Kidney capillary endothelial cell (primary cell): ENCODE measurements at regions not wholly inside any gene's neighbourhood (a gene's known extent, or its start where the extent isn't known, plus 50 kb on each side); places are given as distances from the start of the nearest gene placed in this dataset.

ENCODE experiments used
- DNase-seq: peaks from one replicate; pipeline ENCODE4 v3.0.0-alpha.2; 2018; ENCODE audit warnings: low spot score

GRCh38 chr1:37391211-37392011 lies 83.0 kb upstream of the ZC3H12A start:
- no peak for DNase-seq

- no peak for DNase-seq
These were observed 82.3 kb upstream of the ZC3H12A start for GRCh38 chr1:37392051-37392450.

GRCh38 chr1:37393173-37394120 lies 80.9 kb upstream of the ZC3H12A start:
- DNase-seq = no peak

- no peak for DNase-seq
These were observed 79.6 kb upstream of the ZC3H12A start for GRCh38 chr1:37394574-37395464.

GRCh38 chr1:37398096-37398495 lies 76.3 kb upstream of the ZC3H12A start:
- no peak for DNase-seq

- no peak for DNase-seq
These were observed 75.2 kb upstream of the ZC3H12A start for GRCh38 chr1:37399205-37399604.

- no peak for DNase-seq
These were observed 74.4 kb upstream of the ZC3H12A start for GRCh38 chr1:37399830-37400464.

GRCh38 chr1:37400466-37401225 lies 73.7 kb upstream of the ZC3H12A start:
- no peak for DNase-seq

- no peak for DNase-seq
These were observed 71.2 kb upstream of the ZC3H12A start for GRCh38 chr1:37403166-37403565.

- no peak for DNase-seq
These were observed 69.7 kb upstream of the ZC3H12A start for GRCh38 chr1:37404711-37405110.

- DNase-seq = no peak
These were observed 64.3 kb upstream of the ZC3H12A start for GRCh38 chr1:37410105-37410504.

- DNase-seq = peak; percentile 6
These were observed 63.6 kb upstream of the ZC3H12A start for GRCh38 chr1:37410815-37411214.

- DNase-seq = no peak
These were observed 58.7 kb upstream of the ZC3H12A start for GRCh38 chr1:37415611-37416244.

GRCh38 chr1:37420456-37420855 lies 53.9 kb upstream of the ZC3H12A start:
- DNase-seq = no peak

GRCh38 chr1:37423810-37424209 lies 50.6 kb upstream of the ZC3H12A start:
- no peak for DNase-seq

GRCh38 chr1:37424523-37424922 lies 49.9 kb upstream of the ZC3H12A start:
- DNase-seq = no peak
